NCI-H1092 (cell line): ENCODE measurements at regions not wholly inside any gene's neighbourhood (a gene's known extent, or its start where the extent isn't known, plus 50 kb on each side); places are given as distances from the start of the nearest gene placed in this dataset.

Experiments
- DNase-seq: peaks from one replicate; lab custom pipeline; 2025; lab: John Stamatoyannopoulos, UW

DNA sequence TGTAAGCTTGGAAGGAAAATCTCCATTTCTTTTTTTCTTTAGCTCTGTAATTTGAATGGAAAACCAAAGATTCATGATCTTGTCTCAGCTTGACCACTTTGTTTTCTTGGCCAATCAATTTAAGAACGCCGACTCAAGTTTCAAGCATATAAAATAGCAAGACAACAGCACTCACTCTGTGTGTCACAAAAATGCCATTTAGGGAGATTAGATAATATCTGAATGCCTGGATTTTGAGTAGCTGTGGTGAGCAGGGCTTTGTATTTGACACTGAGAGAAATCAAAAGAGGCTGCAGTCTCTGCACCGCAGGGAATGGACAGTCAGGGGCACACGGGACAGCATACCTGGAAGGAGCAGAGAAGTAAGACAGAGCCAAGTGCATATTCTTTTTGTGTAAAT lies 209.5 kb upstream of the SLC10A2 start:
- no peak for DNase-seq

DNA sequence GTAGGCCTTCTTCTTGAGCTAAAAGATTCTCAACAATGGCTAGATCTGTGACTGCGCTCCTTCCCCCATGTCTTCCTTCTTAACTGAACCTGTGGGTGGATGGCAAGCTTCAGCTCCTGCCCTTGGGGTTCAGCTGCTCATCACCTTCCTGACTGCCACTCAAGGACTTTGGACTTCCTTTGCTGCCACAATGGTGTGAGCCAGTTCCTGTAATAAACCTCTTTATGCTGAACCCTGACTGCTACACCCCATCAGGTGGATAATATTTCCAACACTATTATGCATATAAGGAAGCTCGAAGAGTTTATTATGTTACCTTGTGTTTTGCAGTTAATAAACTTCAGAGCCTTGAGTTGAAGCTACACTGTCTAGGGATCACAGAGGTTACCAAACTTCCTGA lies 208.9 kb upstream of the SLC10A2 start:
- DNase-seq: no peak

DNA sequence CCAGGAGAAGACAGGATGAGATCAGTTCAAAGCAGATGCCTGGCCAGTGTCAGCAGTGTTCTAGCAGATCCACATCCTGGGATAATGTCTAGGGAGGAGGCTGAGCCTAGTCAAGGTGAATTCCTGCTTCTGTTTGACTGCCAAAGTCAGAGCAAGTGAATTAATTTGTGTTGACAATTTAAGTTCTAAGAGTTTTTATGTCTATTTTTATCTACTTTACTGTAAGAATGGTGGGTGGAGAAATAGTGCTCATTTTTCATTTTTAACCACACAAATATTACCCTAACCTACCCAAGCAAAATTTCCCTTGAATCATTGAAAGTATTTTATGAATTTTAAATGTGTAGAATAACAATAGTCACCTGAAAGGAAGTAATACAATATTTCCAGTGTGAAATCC lies 207.6 kb upstream of the SLC10A2 start:
- no peak for DNase-seq

DNA sequence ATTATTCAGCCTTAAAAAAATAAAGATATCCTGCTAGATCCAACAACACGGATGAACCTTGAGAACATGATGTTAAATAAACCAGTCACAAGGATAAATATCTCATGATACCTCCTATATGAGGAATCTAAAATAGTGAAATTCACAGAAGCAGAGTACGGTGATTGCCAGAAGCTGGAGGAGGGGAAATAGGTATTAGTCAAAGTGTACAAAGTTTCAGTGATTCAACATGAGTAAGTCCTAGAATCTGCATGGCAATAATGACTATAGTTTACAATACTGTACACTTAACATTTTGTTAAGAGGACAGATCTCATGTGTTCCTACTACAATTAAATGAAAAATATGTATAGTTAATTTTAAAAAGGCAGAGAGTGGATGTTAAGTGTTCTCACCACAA lies 206.6 kb upstream of the SLC10A2 start:
- no peak for DNase-seq

DNA sequence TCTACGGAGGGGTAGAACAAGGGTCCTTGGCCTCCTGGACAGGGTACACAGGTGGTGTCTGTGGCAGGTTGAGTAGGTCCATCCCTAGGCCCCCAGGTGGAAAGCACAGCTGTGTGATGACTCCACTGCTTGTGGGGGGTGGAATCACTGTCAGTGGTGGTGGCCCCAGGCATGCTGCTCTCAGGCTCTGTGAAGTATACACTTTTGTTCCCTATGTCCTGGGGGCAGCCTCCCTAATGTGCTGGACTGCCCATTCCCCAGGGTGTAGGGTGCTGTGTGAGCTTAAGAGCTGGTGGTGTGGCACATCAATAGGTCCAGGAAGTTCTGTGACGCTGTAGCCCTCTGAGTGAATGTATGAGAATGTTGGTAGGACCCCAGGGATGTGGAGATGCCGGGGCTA lies 197.2 kb upstream of the SLC10A2 start:
- no peak for DNase-seq

DNA sequence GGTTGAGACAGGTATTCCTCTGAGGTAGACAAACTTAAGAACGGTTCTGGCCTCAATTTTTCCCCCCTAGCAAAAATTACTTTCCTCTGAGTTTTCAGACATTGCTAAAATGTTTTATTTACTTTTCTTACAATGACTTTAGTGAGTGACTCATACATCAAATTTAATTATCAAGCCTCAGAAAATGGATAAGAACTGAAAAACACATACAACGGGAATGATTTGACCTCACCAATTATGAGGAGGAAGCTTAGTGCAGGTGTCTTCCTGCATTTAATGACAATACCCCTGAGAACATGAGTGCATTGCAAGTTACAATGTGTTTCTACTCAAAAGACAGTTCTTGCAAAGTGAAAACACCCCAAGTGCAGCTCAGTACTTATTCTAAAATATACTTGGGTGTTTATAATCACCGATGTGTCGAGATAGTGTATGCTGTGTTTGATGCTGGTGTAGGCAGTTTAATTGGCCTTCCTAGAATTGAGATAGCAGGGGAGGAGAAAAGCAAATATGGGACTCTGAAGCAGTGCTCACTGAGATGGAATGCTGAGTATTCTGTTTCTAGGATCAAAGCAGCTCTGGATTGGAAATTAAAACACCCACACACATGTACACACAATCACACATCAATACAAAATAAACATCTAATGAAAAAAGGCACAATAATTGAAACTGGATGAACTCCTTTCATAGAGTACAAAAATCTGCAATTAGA lies 189.5 kb upstream of the SLC10A2 start:
- no peak for DNase-seq

DNA sequence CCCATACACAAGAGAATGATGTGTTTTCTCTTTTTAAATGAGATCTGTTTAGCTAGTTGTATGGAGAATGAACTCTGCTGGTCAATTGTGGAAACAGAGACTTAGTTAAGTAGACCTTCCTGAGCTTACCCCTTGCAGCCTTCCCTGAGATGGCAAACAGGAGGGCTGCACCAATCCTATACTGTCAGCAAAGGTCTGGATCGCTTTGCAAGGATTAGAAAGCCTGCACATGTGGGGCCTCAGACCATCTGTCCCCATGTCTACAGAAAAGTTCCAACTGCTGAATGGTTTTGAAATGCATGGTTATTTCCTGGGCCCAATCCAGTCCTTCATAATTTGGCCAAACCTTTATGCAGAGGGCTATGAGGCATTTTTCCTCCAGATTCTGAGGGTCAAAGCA lies 183.9 kb upstream of the SLC10A2 start:
- DNase-seq: no peak

DNA sequence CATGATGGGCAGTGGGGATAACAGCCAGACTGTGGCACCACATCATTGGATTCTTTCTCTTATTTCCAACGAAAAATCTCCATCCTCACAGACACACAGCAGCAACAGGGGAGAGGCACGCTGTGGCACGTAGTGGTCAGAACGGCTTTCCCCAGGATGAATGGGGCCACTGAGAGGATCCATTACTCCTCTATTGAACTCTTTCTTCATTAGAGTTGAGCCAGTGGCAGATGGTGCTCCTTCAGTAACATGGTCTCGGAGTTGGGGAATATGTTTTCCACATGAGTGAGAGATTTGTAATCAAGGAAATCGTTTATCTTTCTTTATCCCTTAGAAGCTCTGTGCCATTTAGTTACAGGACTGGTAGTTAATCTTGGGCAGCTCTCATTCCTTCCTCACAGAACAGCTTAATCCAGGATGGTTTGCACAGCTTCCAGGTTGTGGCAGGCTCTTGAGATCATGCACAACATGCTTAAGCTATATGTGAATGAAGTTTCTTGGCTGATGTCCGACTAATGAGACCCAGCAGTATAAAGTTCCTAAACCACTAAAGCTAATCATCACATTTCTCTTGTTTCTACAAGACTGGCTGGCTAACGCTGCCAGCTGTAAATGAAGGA lies 180.5 kb upstream of the SLC10A2 start:
- no peak for DNase-seq

DNA sequence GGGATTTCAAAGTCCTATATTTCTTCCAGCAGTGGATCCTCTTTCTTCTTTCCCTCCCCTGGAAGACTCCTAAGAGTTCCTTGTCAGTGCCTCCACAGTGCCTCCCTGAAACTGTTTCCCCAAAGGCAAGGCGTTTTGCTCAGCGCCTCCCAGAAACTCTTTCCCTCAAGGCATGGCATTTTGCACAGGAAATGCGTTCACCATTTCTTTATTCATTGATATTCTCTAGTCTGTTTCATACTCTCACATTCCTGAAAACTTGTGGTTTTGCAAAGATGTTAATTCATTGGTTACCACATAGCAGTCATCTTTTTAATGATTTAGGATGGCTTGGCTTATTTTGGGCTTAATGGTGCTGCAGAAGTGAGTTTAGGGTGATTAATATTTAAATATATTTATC lies 177.3 kb upstream of the SLC10A2 start:
- no peak for DNase-seq

DNA sequence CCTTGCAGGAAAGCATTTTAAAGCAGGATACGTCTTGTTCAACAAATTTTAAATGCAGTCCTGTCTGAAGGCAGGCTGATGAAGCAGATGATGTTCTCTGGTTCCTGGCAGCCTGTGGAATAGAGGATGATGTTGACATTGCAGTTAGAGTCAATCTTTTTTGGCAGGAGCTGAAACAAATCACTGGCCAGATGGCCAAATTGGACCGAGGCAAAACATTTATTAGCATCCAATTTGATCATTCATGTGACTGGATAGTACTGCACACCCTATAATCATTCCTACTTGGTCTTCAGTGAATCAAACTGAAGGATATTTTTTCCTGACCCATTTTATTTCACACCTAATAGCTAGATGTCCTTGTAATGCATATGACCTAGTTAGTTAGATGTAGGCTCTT lies 172.2 kb upstream of the SLC10A2 start:
- peak; percentile 18 for DNase-seq

DNA sequence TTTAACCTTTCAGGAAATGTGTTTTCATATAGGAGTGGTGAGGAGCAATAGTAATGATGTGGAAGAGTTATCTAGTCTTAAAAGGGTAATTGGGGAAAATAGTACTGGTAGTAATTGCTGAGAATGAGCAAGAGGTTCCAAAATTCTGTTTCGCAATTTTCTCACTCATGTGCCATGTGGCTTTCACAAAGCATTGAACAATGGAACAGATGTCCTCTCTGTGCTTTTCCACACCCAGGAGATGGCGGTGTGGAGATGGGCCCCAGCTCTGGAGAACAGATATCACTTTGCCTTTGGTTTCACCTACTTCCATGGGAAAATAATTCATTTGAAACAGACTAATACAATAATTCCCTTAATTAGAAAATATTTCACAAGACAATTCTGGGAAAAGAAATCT lies 170.0 kb upstream of the SLC10A2 start:
- no peak for DNase-seq

DNA sequence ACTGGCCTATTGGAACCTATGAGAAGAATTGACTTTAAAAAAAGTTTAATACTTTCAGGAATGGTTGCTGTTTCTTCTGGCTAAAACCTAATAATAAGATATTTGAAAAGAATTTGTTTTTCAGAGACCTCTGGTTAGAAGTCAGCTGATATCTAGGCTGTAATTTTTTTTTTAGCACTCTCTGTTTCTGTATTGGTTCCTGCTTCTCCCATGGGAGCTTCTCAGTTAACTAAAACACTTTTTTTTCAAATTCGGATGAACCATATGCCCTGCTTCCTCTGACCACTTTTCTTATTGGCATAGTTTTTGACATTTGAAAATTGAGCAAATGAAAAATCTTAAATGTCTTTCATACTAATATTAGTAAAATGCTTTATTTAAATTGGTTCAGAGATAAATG lies 163.5 kb upstream of the SLC10A2 start:
- DNase-seq: no peak

DNA sequence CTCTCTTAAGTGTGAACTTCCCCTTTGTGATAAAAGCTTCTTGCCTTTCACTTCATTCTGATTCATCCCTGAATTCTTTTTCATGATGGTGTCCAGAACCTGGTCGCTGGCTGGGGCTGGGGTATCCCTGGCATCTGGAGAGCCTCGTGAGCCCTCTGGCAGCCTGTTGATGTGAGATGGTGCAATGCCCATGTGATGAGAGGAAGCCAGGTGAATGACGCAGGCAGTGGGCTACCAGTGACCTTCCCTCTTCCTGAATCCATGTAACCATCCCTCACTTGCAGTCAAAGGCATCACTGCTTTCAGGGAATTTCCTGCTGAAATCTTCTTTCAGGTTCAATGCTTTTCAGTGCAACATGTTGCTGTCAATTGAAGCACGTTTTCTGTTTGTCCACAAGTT lies 158.6 kb upstream of the SLC10A2 start:
- no peak for DNase-seq

DNA sequence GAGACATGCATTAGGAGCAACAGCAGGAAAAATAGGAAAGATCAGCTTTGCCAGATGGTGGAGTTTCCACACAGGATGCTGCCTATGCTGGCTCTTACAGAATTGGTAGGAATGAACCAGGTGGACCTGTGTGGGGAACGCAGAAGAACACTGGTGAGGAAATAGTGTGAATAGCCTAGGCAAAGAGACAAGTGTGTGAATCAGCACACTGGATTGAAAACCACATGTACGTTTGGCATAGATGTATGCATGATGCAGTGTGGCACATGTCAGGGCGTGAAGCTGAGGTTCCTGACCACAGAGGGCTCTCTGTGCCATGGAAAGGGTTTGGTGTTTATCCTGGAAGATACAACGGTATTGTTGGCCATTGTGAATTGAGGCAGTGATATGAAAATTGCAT lies 156.5 kb upstream of the SLC10A2 start:
- no peak for DNase-seq

DNA sequence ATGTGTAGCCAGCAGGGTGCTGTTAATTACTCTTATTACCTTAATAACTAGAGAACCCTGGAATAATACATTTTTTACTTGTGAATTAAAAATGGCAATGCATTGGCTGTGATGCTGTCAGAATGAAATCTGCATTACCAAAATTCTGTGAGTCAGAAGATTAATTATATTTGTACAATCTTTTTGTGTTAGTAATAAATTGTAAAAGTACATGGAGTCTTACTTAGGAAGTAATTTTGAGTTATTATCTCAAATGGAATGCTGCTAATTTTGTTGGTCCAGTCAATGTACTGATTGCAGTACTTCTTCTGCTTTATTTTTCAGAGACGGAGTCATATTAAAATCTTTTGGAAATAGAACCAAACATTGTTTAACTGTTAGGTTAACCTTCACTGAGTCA lies 152.0 kb upstream of the SLC10A2 start:
- no peak for DNase-seq

DNA sequence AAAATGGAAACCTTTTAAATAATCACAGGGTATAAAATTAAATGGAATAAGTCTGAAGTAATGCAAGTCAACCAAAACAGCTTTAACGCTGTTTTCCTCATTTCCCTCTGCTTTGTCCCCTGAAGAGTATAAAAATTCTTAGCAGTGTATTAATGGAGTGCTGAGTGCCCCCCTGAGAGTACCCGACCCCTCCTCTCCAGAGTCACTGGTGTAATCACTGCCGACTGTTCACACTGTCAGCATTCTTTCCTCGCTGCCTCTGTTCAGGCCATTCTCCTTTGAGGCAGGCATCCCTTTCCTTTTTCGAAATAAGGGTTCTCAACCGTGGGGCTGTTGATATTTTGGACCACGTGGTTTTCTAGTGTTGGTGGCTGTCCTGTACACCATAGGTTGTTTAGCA lies 146.9 kb upstream of the SLC10A2 start:
- no peak for DNase-seq

DNA sequence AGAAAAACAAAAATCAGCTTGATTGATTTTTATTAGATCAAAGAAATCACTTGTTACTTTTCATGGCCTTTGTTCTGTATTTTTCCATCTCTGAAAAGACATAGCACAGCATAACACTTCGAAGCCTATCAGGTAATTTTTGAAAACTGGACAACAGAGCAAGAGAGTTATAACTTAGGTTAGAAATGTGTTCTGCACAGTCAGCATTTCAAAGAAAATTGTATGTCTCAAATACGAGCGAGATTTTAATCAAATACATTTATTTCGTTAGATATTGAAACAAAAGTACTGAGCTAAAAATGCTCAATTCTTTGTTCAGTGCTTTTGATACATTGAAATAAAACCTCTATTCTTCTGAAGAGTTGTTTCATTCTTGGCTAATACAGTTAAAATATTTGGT lies 144.1 kb upstream of the SLC10A2 start:
- DNase-seq: no peak

DNA sequence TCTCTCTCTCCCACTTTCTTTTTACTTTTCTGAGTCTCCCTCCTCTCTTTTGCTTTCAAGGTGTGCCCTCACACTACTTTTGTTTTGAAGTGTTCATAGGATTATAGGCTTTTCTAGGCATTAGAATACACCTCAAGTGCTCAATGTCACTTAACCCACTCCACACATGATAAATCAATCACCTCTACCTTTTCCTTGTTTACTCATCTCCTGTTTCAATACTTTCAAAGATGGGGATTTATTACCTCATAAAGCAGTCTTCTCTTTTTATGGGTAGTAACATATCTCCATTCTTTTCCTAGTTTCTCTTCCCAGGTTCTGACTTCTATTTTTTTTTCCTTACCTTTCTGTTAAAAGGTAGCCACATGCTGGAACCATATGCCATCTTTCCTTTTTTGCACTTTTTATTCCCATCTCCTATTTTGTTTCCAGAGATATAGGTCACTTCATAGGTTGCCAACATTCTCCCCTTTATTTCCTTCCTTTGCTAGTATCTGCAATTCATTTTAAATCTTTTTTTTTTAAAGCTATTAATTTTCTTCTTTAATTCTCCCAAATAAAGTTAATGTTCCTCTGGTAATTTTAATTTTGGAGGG lies 137.6 kb upstream of the SLC10A2 start:
- DNase-seq: no peak

DNA sequence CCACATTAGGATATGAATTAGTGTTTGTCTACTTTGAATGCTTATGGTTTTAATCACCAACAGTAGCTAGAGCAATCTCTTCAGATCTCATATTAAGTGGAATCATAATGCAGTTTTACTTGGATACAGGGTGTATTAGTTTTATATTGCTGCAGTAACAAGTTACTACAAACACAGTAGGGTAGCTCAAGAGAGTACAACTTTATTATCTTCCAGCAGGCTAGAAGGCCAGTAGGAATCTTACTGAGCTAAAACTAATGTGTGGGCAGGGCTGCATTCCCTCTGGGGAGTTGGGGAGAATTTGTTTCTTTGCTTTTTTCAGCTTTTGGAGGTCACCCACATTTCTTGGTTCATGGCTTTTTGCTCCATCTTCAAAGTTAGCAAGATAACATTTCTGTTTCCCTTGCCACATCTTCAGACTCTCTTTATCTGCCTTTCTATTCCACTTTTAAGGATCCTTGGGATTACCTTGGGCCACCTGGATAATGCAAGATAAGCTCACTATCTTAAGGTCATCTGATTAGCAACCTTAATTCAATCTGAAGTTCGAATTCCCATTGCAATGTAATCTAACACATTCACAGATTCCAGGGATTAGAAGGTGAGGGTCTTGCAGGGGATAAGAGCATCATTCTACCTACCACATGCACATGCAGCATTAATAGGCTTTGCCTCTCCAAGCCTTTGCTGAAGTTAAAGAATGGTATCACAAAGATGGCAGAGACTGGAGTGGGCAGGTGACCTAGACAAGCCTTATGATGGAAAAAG lies 134.1 kb upstream of the SLC10A2 start:
- no peak for DNase-seq

DNA sequence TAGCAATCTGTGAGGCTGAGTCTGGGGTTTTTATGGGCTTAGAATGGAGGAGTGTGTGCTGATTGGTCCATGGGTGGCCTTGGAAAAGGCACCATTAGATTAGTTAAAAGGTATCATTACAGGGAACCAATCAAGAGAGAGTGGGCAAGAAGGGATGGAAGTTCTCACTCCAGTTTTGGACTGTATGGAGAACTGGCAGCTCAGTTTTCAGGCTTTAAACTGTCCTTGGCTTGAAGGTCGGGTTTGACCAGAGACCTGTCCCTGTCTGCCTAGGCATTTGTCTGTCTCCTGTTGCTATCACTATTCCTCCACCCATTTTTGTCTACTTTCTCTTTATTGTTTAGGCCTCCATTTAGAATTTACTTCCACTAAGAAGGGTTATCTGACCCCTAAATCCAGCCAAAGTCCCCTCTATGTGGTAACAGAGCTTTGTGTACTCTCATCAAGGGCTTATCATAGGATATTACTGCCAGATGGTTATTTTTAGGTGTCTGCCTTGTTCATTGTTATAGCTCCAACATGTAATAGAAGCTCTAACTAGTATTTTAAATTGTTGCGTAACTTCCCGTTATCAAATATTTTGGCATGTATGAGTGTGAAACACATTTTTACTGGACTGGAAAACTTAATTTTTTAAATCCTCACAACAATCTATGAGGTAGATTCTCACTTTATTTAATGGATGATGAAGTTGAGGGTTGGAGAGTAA lies 133.3 kb upstream of the SLC10A2 start:
- DNase-seq: no peak

DNA sequence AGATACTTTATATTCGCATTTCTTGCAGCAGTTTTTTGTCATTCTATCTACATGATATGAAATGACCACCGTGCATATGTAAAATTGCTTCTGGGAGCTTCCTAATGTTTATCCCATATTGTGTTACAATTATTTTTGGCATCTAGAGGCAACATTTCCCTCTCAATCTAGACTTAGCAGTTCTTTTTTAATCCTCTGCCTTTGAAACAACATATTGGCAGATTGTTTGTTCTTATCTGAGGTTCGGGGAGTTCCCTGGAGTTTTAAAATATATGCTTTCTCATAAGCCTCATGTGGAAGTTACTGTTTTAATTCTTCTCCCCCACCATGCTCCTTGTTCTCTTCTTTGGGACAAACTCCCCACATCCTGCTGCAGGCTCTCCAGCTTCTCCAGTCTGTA lies 130.1 kb upstream of the SLC10A2 start:
- no peak for DNase-seq

DNA sequence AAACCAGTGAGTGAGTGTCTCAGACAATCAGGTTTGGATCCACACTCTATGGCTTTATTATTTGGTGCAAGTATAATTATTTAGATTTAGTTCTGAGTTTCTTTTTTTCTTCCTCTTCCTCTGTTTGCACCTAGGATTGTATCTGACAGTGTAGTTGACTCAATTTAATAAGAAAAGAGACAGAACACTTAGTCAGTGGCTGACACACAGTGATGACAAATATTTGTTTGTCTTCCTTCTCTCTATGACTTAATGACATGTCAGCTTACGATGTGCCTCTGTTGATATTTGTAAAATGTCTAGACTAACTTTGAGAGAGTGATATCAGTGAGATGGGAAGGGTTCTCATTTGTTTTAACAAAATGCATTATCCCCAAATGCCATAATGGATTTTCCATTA lies 129.5 kb upstream of the SLC10A2 start:
- no peak for DNase-seq
